VCaP (cell line): ENCODE measurements at regions not wholly inside any gene's neighbourhood (a gene's known extent, or its start where the extent isn't known, plus 50 kb on each side); places are given as distances from the start of the nearest gene placed in this dataset.

ENCODE experiments used
- H3K27ac ChIP-seq: fragments of 450-650 bp; 2 replicates; pipeline ENCODE4 v1.5.1; 2017
- TF ChIP-seq, protein P1 (sequence below): fragments of 450-650 bp; conservative IDR thresholded peaks from 2 replicates; pipeline ENCODE4 v1.5.1; 2017; ENCODE audit warnings: mild to moderate bottlenecking, moderate library complexity

- H3K27ac ChIP-seq = no peak overlapping the region
- TF ChIP-seq, protein P1, sequence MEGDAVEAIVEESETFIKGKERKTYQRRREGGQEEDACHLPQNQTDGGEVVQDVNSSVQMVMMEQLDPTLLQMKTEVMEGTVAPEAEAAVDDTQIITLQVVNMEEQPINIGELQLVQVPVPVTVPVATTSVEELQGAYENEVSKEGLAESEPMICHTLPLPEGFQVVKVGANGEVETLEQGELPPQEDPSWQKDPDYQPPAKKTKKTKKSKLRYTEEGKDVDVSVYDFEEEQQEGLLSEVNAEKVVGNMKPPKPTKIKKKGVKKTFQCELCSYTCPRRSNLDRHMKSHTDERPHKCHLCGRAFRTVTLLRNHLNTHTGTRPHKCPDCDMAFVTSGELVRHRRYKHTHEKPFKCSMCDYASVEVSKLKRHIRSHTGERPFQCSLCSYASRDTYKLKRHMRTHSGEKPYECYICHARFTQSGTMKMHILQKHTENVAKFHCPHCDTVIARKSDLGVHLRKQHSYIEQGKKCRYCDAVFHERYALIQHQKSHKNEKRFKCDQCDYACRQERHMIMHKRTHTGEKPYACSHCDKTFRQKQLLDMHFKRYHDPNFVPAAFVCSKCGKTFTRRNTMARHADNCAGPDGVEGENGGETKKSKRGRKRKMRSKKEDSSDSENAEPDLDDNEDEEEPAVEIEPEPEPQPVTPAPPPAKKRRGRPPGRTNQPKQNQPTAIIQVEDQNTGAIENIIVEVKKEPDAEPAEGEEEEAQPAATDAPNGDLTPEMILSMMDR = no peak
Measured at GRCh38 chr9:80090317-80090716, 518.6 kb downstream of the TLE4 start.

GRCh38 chr9:80086822-80087345, 515.1 kb downstream of the TLE4 start:
- no peak overlapping the region for H3K27ac ChIP-seq
- TF ChIP-seq, protein P1 = no peak

- H3K27ac ChIP-seq = no peak overlapping the region
- TF ChIP-seq, protein P1 = no peak
Measured at GRCh38 chr9:80086386-80086785, 514.6 kb downstream of the TLE4 start.

DNA sequence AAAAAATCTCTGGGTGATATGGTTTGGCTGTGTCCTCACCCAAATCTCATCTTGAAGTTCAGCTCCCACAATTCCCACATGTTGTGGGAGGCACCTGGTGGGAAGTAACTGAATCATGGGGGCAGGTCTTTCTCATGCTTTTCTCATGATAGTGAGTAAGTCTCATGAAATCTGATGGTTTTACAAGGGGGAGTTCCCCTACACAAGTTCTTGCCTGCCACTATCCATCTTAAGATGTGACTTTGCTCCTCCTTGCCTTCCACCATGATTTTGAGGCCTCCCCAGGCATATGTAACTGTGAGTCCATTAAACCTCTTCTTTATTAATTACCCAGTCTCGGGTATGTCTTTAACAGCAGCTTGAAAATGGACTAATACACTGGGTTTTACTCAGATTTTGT, 513.9 kb downstream of the TLE4 start:
- no peak overlapping the region for H3K27ac ChIP-seq
- TF ChIP-seq, protein P1 = no peak

- H3K27ac ChIP-seq = no peak overlapping the region
- TF ChIP-seq, protein P1 = no peak
Measured at GRCh38 chr9:80082213-80082612, 510.4 kb downstream of the TLE4 start.

GRCh38 chr9:80078826-80079225, 507.1 kb downstream of the TLE4 start:
- no peak overlapping the region for H3K27ac ChIP-seq

DNA sequence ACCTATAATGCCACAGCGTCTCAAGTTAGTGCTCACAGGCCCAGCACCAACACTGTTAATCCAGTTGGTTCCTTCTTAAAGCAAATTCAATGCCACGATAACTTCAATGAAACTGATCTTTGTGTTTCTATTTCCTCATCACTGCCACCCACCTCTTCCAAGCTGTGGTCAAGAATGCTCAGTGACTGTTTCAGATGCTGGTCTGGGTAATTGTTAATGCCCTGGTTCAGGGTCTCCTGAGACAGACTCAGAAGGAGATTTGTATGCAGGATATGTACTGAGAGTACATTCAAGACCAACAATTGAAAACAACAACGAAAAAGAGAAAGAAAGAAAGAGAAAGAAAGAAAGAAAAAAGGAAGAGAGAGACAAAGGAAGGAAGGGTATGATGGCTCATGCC, 505.3 kb downstream of the TLE4 start:
- no peak overlapping the region for H3K27ac ChIP-seq
- TF ChIP-seq, protein P1 = no peak

More at GRCh38 chr9:80078826-80079225, 507.1 kb downstream of the TLE4 start:
- TF ChIP-seq, protein P1 = no peak
